NCI-H2171 treated with DMSO at 0.1 percent for 48 hours (cell line): ENCODE measurements at regions not wholly inside any gene's neighbourhood (a gene's known extent, or its start where the extent isn't known, plus 50 kb on each side); places are given as distances from the start of the nearest gene placed in this dataset.
"Not testable (repeated sequence)": the region's sequence is repeated elsewhere in the genome, so short reads cannot be mapped to it uniquely, and the experiment has no call there.

Experiments
- DNase-seq: peaks from one replicate; lab custom pipeline; 2025; lab: John Stamatoyannopoulos, UW

GRCh38 chr14:81751198-81751597 is 217.5 kb upstream of the SEL1L start:
- no peak for DNase-seq

- no peak for DNase-seq
Observed at GRCh38 chr14:81759541-81759940, 225.9 kb upstream of the SEL1L start.

GRCh38 chr14:81765651-81766275 is 232.1 kb upstream of the SEL1L start:
- DNase-seq = no peak

- no peak for DNase-seq
Observed at GRCh38 chr14:81766321-81766915, 232.8 kb upstream of the SEL1L start.

- no peak for DNase-seq
Observed at GRCh38 chr14:81767266-81767995, 233.8 kb upstream of the SEL1L start.

- no peak for DNase-seq
Observed at GRCh38 chr14:81771651-81772275, 238.1 kb upstream of the SEL1L start.

GRCh38 chr14:81772381-81772780 is 238.7 kb upstream of the SEL1L start:
- no peak for DNase-seq

- DNase-seq = no peak
Observed at GRCh38 chr14:81776531-81776930, 242.9 kb upstream of the SEL1L start.

- DNase-seq = not testable (repeated sequence)
Observed at GRCh38 chr14:81781798-81782197, 248.1 kb upstream of the SEL1L start.

GRCh38 chr14:81784084-81784483 is 250.4 kb upstream of the SEL1L start:
- no peak for DNase-seq

GRCh38 chr14:81797315-81797714 is 263.7 kb upstream of the SEL1L start:
- no peak for DNase-seq

- DNase-seq = no peak
Observed at GRCh38 chr14:81801921-81802320, 268.3 kb upstream of the SEL1L start.

GRCh38 chr14:81802341-81802740 is 268.7 kb upstream of the SEL1L start:
- DNase-seq = peak; percentile 52

- no peak for DNase-seq
Observed at GRCh38 chr14:81805785-81806184, 272.1 kb upstream of the SEL1L start.

GRCh38 chr14:81811705-81812269 is 278.1 kb upstream of the SEL1L start:
- no peak for DNase-seq

GRCh38 chr14:81818271-81818670 is 284.6 kb upstream of the SEL1L start:
- DNase-seq = no peak

GRCh38 chr14:81819344-81819743 is 285.7 kb upstream of the SEL1L start:
- DNase-seq = no peak

- DNase-seq = no peak
Observed at GRCh38 chr14:81819910-81820309, 286.3 kb upstream of the SEL1L start.

- DNase-seq = peak; percentile 76
Observed at GRCh38 chr14:81826081-81826480, 292.4 kb upstream of the SEL1L start.

- DNase-seq = no peak
Observed at GRCh38 chr14:81829447-81829846, 295.8 kb upstream of the SEL1L start.

GRCh38 chr14:81831128-81831820 is 297.6 kb upstream of the SEL1L start:
- peak; percentile 13 for DNase-seq

- DNase-seq = no peak
Observed at GRCh38 chr14:81834308-81834707, 300.7 kb upstream of the SEL1L start.
